Neural cell (in vitro differentiated cells): ENCODE measurements at regions not wholly inside any gene's neighbourhood (a gene's known extent, or its start where the extent isn't known, plus 50 kb on each side); places are given as distances from the start of the nearest gene placed in this dataset.

Source experiments
- H2AFZ ChIP-seq: fragments of 200-600, 300-800 bp; sonication (generic), shearing (Covaris generic); 2 replicates; pipeline ENCODE4 v1.6.0; 2014; ENCODE audit warnings: low read depth, mild to moderate bottlenecking, antibody characterized with exemption, low read length, moderate library complexity
- H3F3A ChIP-seq: fragments of 200-600 bp; shearing (Covaris generic); 2 replicates; pipeline ENCODE4 v1.6.1; 2016; ENCODE audit warnings: mild to moderate bottlenecking, moderate library complexity, mixed read lengths, antibody characterized with exemption, low read length; ENCODE audit not compliant: insufficient read depth, poor library complexity, severe bottlenecking
- H3K27ac ChIP-seq: fragments of 200-600, 300-800 bp; sonication (generic), shearing (Covaris generic); 2 replicates; pipeline ENCODE4 v1.5.1; 2014; ENCODE audit warnings: mild to moderate bottlenecking, low read length, moderate library complexity
- H3K27me3 ChIP-seq: fragments of 300-800, 200-600 bp; sonication (generic), shearing (Covaris generic); 2 replicates; pipeline ENCODE4 v1.6.0; 2014; ENCODE audit warnings: mild to moderate bottlenecking, low read depth, low read length, moderate library complexity; ENCODE audit not compliant: insufficient read depth
- H3K36me3 ChIP-seq: fragments of 300-800, 200-600 bp; sonication (generic), shearing (Covaris generic); 2 replicates; pipeline ENCODE4 v1.5.1; 2014; ENCODE audit warnings: mild to moderate bottlenecking, antibody characterized with exemption, low read length, moderate library complexity; ENCODE audit not compliant: insufficient read depth
- H3K4me2 ChIP-seq: fragments of 300-800, 200-600 bp; sonication (generic), shearing (Covaris generic); 2 replicates; pipeline ENCODE4 v1.6.0; 2014; ENCODE audit warnings: mild to moderate bottlenecking, low read length
- H3K4me3 ChIP-seq: fragments of 300-800, 200-600 bp; sonication (generic), shearing (Covaris generic); 2 replicates; pipeline ENCODE4 v1.5.1; 2014; ENCODE audit warnings: mild to moderate bottlenecking, low read length, moderate library complexity
- H3K79me2 ChIP-seq: fragments of 200-600 bp; shearing (Covaris generic); replicated peaks from 2 replicates; pipeline ENCODE4 v1.6.0; 2014; ENCODE audit warnings: mild to moderate bottlenecking, low read length, moderate library complexity; ENCODE audit not compliant: insufficient read depth
- H3K9ac ChIP-seq: fragments of 300-800, 200-600 bp; sonication (generic), shearing (Covaris generic); 2 replicates; pipeline ENCODE4 v1.6.1; 2016; ENCODE audit warnings: mild to moderate bottlenecking, low read length, mixed read lengths
- H3K9me2 ChIP-seq: fragments of 200-600 bp; shearing (Covaris generic); 2 replicates; pipeline ENCODE4 v1.6.1; 2016; ENCODE audit warnings: mild to moderate bottlenecking, low read length, mixed read lengths; ENCODE audit not compliant: insufficient read depth
- H3K9me3 ChIP-seq: fragments of 200-600, 300-800 bp; sonication (generic), shearing (Covaris generic); 2 replicates; pipeline ENCODE4 v1.6.1; 2016; ENCODE audit warnings: mild to moderate bottlenecking, mixed run types, low read length, moderate library complexity, mixed read lengths
- H4K20me1 ChIP-seq: fragments of 200-600 bp; shearing (Covaris generic); 2 replicates; pipeline ENCODE4 v1.6.1; 2016; ENCODE audit warnings: mild to moderate bottlenecking, mixed run types; ENCODE audit not compliant: insufficient read depth
- CTCF ChIP-seq: fragments of 450-650 bp; IDR thresholded peaks from 2 replicates; pipeline ENCODE4 v1.5.1; 2014; ENCODE audit warnings: antibody characterized with exemption, mild to moderate bottlenecking, moderate library complexity; ENCODE audit not compliant: poor library complexity, severe bottlenecking
- EP300 ChIP-seq: fragments of 450-650 bp; conservative IDR thresholded peaks from 2 replicates; pipeline ENCODE4 v1.6.1; 2014; ENCODE audit warnings: antibody characterized with exemption, mild to moderate bottlenecking, moderate library complexity; ENCODE audit not compliant: poor library complexity, severe bottlenecking
- EZH2 ChIP-seq: fragments of 200-600, 300-800 bp; shearing (Covaris generic), sonication (generic); IDR thresholded peaks from 2 replicates; pipeline ENCODE4 v1.6.1; 2014; ENCODE audit warnings: antibody characterized with exemption, low read length, borderline replicate concordance, mild to moderate bottlenecking; ENCODE audit not compliant: insufficient read depth, poor library complexity, severe bottlenecking
- MXI1 ChIP-seq: fragments of 450-650 bp; conservative IDR thresholded peaks from 2 replicates; pipeline ENCODE4 v1.6.1; 2014; ENCODE audit warnings: antibody characterized with exemption, mild to moderate bottlenecking; ENCODE audit not compliant: poor library complexity, severe bottlenecking
- POLR2AphosphoS5 ChIP-seq: IDR thresholded peaks from 2 replicates; pipeline ENCODE4 v1.6.1; 2012
- RAD21 ChIP-seq: fragments of 450-650 bp; conservative IDR thresholded peaks from 2 replicates; pipeline ENCODE4 v1.6.1; 2014; ENCODE audit warnings: antibody characterized with exemption, mild to moderate bottlenecking, moderate library complexity
- SMC3 ChIP-seq: fragments of 450-650 bp; conservative IDR thresholded peaks from 2 replicates; pipeline ENCODE4 v1.6.1; 2014; ENCODE audit warnings: antibody characterized with exemption, mild to moderate bottlenecking, moderate library complexity; ENCODE audit not compliant: poor library complexity
- TAF1 ChIP-seq: IDR thresholded peaks from 2 replicates; pipeline ENCODE4 v1.6.1; 2012; ENCODE audit warnings: low read depth
- TF ChIP-seq, protein P1 (sequence below): IDR thresholded peaks from 2 replicates; pipeline ENCODE4 v1.6.1; 2012; ENCODE audit warnings: borderline replicate concordance

DNA sequence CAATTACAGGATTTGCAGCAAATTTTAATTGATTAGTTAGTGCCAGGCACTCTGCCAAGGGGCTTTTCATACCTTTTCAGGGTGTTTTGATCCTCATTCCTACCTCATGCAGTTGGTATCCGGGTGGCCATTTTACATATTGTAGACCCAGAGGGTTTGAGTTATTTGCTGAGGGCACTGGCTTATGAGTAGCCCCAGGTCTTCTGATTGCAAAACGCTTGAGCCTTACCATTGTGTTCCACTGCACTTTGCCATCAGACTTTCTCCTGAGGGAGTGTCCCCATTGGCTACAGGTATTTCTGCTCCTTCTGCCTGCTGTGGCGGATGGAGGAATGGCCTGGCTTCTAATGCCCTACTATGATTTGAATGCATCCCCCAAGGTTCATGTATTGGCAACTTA, 257.8 kb upstream of the CRY1 start:
- TF ChIP-seq MXI1: no peak
- TF ChIP-seq CTCF: no peak
- TF ChIP-seq, protein P1, sequence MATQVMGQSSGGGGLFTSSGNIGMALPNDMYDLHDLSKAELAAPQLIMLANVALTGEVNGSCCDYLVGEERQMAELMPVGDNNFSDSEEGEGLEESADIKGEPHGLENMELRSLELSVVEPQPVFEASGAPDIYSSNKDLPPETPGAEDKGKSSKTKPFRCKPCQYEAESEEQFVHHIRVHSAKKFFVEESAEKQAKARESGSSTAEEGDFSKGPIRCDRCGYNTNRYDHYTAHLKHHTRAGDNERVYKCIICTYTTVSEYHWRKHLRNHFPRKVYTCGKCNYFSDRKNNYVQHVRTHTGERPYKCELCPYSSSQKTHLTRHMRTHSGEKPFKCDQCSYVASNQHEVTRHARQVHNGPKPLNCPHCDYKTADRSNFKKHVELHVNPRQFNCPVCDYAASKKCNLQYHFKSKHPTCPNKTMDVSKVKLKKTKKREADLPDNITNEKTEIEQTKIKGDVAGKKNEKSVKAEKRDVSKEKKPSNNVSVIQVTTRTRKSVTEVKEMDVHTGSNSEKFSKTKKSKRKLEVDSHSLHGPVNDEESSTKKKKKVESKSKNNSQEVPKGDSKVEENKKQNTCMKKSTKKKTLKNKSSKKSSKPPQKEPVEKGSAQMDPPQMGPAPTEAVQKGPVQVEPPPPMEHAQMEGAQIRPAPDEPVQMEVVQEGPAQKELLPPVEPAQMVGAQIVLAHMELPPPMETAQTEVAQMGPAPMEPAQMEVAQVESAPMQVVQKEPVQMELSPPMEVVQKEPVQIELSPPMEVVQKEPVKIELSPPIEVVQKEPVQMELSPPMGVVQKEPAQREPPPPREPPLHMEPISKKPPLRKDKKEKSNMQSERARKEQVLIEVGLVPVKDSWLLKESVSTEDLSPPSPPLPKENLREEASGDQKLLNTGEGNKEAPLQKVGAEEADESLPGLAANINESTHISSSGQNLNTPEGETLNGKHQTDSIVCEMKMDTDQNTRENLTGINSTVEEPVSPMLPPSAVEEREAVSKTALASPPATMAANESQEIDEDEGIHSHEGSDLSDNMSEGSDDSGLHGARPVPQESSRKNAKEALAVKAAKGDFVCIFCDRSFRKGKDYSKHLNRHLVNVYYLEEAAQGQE: no peak
- TF ChIP-seq POLR2AphosphoS5: no peak
- TF ChIP-seq EP300: no peak
- TF ChIP-seq SMC3: no peak
- no peak for TF ChIP-seq RAD21
- no peak for TF ChIP-seq TAF1
- no peak for TF ChIP-seq EZH2
- Histone ChIP-seq H3K27ac (no peak overlapping the region), H3F3A (no peaks in the 10 kb centered on the region), H3K9ac (no peak overlapping the region), H2AFZ (no peak overlapping the region), H3K27me3 (no peaks in the 10 kb centered on the region), H3K4me2 (no peak overlapping the region), H3K79me2 (no peaks in the 10 kb centered on the region), H3K9me2 (no peaks in the 10 kb centered on the region), H3K36me3 (no peaks in the 10 kb centered on the region), H3K9me3 (no peaks in the 10 kb centered on the region), H3K4me3 (no peak overlapping the region), H4K20me1 (no peaks in the 10 kb centered on the region)

DNA sequence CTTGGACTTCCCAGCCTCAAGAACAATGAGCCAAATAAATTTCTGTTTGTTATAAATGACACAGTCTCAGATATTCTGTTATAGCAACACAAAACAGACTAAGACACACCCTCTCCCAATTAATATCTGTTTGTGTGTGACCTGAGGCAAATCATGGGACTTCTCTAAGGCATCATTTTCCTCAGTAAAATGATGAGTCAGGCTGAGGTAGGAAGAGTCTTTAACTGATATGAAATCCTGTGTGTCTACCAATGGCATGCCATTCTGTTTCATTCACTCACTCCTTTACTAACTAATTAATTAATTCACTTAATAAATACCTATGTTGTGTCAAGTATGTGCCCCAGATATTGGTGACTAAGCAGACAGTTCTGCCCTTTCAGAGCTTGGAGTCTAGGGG, 258.4 kb upstream of the CRY1 start:
- Histone ChIP-seq H3K27me3 (no peaks in the 10 kb centered on the region), H4K20me1 (no peaks in the 10 kb centered on the region), H3K79me2 (no peaks in the 10 kb centered on the region), H3K27ac (no peak overlapping the region), H3K36me3 (no peaks in the 10 kb centered on the region), H3K4me3 (no peak overlapping the region), H3F3A (no peaks in the 10 kb centered on the region), H3K9me2 (no peaks in the 10 kb centered on the region), H3K9ac (no peak overlapping the region), H3K9me3 (no peaks in the 10 kb centered on the region), H3K4me2 (no peak overlapping the region), H2AFZ (no peak overlapping the region)
- TF ChIP-seq RAD21 (no peak), POLR2AphosphoS5 (no peak), EP300 (no peak), SMC3 (no peak), CTCF (no peak), TAF1 (no peak), MXI1 (no peak), EZH2 (no peak)
- TF ChIP-seq, protein P1: no peak
